GDM1 (cell line): ENCODE measurements at regions not wholly inside any gene's neighbourhood (a gene's known extent, or its start where the extent isn't known, plus 50 kb on each side); places are given as distances from the start of the nearest gene placed in this dataset.

ENCODE experiments used
- DNase-seq: peaks from one replicate; lab custom pipeline; 2025; lab: John Stamatoyannopoulos, UW

DNA sequence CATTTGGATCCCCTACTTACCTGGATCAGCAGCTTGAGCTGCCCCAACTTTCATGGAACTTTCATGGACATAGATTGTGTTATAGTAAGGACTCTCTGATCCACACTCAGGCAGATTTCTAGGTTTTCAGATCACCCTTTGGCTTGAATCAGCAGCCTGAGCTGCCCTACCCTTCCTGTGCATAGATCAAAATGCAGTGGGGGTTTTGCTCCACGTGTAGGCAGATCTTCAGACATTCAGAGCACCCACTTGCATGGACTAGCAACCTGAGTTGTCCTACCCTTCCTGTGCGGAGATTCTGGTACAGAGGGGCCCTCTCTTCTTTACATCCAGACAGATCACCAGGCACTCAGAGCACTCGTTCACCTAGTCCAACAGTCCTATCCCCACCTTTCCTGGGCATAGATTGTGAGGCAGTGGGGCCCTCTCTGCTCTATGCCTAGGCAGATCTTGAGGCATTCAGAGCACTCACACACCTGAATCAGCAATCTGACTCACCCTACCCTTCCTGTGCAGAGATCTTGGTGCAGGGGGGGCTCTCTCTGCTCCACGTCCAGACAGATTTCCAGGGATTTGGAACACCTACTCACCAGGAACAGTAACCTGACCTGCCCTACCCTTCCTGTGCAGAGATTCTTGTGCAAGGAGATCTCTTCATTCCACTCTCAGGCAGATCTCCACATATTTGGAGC is 705.2 kb upstream of the NRSN1 start:
- no peak for DNase-seq

DNA sequence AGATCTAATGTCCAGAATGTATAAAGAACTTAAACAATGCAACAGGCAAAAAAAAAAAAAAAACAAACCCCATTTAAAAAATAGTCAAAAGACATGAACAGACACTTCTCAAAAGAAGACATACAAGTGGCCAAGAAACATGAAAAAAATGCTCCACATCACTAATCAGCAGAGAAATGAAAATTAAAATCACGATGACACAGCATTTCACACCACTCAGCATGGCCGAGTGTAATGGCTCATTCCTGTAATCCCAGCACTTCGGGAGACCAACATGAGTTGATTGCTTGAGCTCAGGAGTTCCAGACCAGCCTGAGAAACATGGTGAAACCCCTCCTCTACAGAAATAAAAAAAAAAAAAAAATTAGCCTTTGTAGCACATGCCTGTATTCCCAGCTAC is 701.4 kb upstream of the NRSN1 start:
- no peak for DNase-seq

DNA sequence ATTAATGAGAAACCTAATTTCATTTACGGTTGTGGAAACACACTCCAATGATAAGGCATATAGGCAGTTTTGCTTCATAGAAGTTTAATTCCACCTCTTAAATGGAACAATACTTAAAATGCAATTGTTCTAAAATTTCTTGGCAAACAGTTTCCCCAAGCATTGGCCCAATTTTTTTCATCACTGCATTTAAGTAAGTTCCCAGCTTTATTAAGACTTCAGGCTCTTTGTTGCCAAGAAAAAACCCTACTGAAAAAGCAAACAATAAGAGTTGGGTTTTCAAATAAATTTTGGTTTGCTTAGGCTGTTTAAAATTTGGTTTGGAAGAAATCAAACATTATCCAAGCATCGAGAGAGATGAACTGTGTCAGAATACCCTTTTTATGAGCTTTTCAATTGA is 690.9 kb upstream of the NRSN1 start:
- no peak for DNase-seq

DNA sequence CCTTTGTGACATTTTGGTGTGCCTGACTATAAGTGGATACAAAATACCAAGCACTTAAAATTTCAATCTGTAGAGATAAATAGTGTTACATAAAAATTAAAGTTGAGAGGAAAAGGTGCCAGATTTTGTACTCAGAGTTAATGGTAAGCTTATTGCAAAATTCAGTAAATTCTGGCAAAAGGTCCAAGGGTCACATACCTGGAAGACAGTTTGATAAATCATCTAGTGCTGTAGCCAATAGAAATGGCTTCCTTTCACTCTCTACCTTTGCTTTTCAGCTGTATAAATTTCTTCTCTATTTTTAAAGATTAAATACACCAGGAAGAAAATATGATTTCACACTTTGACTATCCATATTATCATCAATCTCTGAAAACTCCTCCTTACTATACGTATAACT is 690.2 kb upstream of the NRSN1 start:
- DNase-seq = no peak

DNA sequence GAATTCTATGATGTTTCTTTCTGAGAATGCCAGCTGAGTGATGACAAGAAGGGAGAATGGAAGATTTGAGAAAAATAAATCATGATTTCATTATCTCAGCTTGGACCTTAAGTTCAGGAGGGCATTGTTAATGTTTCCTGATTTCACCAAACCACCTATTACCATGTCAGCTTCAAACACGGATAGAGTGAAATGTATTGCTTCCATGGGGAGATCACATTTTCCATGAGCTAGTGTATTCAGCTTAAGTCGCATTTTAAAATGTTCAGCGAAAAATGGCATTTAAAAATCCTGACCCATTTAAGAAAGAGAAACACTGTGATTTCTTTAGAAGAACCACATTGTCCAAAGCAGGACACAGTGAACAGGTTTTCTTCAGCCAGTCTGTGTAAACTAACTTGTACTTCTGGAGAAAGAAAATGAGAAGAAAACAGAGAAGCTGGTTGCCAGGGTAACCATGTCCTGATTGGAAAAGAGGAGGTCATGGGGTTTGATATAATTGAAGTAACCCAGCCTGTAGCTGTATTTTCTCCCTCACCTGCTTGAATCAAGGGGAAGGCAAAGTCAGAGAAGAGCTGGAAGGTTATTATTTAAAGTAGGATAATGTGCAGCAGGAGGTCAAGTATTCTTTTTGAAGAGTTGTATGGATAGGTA is 684.1 kb upstream of the NRSN1 start:
- no peak for DNase-seq

DNA sequence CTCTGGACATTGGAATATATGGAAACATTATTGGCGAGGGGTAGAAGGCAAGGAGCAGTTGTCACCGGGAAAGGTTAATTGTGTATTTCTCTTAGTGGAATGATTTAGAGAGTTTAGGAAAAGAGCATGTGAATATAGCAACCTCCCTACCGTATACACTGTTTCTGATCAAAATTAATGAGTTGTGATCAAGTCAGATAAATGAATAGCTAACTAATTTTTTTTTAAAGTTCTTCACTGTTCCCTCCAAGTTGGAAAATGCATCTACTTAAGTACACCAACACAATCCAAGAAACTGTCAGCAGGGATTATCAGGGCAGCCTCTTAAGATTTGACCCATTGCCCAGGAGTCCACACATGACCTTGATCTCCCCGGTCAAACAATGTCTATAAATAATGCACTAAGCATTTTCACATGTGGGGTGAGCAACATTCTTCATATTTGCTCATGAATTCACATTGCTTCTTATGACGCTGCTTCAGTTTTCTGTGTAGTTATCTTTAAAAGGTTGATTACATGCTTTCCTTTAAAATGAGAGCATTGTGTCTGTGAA is 680.8 kb upstream of the NRSN1 start:
- no peak for DNase-seq

DNA sequence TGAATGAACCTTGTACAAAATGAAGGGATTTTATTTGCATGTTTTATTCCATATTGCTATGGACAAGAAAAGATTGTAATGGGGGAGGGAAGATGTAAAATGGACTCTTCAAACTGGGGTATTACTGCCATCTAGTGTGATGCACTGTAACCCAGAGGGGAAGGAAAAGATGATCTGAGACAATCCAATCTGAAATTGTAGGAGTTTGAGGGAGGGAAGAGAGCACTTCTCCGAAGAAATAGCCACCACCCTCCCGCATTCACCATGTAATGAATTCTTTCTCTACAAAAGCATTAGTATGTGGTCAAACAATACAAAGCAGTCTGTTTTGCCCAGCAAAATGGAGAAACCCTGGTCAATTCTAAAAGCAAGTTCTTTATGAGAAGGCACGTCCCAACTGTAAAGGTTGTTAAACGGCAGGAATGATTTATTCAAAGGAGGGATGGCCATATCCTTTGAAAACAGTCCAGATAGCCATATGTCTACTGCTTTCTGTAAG is 679.5 kb upstream of the NRSN1 start:
- no peak for DNase-seq

DNA sequence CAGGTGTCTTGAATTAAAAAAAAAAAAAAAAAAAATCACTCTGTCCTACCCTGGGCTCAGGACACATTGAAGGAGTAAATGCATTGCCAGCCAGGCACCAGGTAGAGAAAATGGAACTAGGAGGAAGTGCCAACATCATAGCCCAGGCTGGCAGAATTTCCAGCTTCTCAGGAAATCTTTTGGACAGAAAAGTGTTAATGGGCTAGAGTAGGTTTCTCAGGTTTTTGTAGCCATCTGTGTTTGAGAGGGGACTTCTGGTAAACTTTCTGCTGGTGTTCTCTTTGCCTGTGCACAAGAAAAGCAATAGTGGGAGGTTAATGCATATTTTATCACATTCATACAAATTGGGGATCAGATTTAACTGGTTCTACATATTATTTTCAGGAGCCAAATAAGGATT is 678.3 kb upstream of the NRSN1 start:
- no peak for DNase-seq

DNA sequence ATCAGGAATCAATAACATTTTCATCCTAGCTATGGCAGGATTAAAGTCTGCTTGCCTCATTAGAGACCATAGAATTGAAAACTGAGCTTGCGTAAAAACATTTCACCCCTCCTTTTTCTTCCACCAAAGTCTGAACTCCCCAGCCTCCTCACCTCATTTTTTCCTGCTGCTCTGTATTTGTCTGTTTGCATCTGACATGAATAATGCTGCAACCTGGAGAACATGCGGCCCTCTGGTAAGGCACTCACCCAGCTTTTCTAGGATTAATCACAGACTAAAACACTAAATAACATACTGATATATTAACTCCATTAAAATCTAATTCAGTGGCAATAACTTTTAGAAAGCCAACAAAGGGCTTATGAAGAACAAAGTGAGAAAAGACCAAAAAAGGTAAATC is 677.7 kb upstream of the NRSN1 start:
- DNase-seq = no peak

DNA sequence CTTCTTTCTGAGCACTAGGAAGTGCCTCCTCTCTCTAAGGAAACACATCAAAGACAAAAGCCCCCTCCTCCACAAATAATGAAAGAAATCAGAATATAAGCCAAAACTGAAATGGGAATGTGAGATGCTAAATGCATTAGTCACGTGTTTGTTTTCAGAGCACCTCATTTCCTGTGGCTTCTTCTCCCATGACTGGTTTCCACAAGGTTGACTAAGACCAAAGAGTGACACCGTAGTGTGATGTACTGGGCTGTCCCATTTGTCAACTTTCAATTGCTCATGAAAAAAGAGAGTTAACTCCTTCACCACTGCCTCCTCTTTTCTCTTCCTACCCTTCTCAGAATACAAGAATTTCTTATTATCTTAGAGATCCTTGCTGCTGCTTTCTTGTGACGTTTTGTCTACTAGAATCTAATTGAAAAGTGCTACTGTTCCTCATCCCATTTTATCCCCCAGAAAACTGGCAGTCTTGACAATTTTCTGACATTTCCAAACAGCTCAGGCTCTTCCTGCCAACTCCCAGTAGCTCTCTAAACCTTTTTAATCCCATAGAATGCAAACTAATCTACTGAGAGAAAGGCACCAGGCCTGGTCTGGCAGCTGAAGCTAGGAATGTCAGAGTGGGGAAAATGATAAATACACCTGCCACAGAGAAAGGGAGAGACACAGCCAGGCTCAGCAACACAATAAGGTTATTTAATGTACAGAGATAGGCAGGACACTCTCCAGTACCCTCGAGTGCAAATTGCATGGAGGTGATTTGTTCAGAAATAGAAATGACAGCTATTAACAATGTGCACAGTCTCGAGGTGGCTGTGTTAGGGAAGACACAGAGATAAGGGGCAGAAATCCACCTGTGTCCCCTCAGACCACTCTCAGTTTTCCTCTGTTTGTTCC is 671.7 kb upstream of the NRSN1 start:
- no peak for DNase-seq

DNA sequence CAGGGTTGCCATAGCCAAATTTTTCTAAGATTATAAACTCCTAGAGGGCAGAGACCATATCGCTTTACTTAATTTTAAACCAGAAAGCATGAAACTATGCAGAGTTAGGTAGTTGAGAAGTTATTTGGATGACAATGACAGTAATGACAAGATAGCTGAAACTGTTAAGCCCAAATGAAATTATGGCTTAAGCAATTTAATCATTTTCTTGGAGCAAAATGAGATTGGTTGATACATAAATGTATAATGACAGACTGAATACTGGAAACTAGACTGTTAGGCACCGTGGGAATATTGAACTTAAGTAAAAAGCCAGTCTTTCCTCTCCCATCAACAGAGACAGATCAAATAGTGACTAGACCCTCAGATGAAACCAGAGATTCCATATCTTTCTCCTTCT is 670.3 kb upstream of the NRSN1 start:
- no peak for DNase-seq

DNA sequence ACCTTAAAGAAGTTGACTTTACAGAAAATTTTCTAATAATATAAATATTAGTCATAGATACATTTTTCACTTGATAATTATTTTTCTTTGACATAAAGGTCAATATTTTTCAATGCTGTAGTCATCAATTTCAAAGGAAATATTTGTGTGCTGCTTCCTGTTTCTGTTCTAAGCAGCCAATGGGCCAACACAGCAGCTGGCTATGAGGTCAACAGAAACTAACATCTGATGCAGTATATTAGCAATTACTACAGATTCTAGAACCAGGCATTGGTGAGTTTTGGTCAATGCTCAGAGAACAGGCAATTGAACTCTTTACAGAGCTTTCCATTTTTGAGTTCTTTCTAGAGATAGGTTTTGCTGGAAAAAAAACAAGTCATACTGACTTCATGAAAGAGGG is 669.6 kb upstream of the NRSN1 start:
- DNase-seq = no peak

DNA sequence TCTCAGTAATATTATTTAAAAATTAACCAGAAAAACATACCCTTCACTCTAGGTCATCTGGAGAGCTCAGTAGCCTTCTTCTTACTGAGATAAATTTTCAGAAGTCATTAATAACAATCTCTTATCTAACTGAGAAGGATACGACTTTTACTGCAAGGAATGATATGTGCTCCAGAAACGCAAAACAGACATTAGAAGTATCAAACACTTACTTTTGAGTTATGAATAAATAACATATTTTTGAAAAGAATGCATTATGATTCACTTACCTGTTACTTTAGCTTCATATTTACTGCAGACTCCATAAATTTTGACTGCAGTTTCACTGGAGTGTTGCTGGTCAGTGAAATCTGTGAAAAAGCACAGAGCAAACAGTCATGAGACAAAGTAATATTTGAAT is 668.7 kb upstream of the NRSN1 start:
- DNase-seq = no peak

DNA sequence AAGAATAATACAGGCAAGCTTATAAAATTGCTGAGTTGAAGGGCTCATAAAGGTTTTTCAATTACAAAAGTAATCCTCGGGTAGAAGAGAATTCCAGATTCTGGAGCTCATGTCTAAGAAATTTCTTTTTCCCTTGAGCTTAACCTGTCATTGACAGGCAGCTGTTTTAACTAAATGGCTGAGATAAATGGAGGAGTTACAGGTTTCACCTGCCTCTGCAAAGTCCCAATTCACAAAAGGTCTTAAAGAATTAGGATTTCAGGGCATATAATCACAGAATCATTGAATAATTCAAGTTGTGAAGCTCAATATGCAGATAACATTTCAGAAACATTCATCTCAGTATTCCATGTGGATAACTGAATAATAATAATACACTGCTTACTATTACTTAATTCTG is 660.1 kb upstream of the NRSN1 start:
- DNase-seq = no peak

DNA sequence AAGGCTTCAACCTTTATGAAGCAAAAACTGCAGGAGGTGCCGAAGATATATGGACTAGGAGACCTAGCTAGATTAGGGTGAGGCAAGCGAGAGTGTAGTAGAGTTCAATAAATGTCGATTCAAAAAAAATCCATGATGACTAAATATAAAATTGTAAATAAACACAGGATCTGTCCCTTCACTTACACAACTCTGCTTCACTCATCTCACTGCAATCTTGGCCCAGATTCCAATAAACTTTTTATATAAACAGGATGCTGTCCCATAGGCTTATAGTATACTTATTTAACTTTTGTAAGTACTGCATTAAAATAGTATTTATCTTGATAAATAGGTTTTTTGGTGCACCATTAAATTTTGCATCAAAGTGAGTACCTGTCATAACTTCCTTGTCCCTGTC is 648.4 kb upstream of the NRSN1 start:
- no peak for DNase-seq

DNA sequence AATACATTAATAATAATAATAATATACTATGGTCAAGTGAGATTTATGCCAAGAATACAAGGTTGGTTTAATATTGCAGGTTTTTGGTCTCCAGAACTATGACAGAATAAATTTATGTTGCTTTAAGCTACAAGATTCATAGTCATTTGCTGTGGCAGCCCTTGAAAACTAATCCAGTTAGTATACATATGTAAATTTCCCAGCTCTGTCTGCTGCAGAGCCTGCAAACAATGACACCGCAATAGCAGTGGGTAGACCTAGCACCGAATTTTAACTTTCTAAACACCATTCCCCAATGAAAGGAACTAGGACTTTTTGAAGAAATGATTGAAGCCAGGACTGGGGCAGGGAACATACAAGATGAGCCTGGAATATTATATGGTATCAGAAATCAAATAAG is 647.7 kb upstream of the NRSN1 start:
- no peak for DNase-seq

DNA sequence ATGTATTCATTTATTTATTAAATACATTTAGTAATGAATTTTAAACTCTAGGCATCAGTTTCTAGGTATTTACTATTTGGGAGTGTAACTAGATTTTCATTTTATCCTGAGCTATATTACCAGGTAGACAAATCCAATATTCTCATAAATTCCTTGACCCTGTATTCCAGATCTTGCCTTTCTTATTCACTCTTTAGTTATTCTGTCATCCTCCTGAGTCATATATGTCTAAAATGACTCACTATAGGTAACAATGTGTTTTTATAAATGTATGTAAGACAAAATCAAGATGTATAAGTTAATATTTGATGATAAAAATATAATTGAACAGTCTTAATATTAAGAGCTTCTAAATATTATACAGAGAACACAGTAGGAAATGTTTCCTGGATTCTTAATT is 642.1 kb upstream of the NRSN1 start:
- no peak for DNase-seq

DNA sequence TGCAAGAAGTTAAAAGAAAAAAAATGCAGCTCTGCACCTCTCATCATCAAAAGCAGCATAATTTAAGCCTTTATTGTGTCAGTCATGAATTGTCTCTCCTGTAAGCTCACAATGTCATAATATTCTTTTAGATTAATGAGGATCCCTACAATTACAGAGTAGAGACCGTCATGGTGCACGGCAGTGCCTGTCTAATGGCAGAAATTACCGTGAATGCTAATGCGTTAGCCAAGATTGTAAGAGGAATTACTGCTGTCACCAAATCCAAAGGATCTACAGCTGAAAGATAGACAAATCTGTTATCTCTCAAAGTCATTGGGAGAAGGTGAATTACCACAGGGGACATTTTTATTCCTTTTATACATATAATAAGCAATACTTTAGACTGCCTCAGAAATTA is 631.6 kb upstream of the NRSN1 start:
- no peak for DNase-seq

DNA sequence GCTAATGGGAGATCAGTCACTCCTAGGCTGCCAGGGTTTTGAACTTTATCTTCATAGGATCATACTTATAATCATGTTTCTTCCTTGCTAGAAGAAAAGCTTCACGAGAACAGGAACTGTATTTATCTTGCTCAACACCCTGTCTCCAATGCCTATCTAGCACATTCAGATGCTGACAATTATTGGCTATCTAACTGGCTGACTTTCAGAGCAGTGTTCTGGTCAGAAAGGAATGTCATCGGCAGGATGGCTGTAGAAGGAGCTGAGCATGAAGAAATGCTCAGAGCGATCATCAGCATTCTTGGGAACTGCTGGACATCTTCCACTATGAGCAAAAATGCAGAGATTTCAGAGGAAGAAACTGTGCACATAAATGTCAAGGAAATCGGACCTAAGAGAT is 628.0 kb upstream of the NRSN1 start:
- no peak for DNase-seq

DNA sequence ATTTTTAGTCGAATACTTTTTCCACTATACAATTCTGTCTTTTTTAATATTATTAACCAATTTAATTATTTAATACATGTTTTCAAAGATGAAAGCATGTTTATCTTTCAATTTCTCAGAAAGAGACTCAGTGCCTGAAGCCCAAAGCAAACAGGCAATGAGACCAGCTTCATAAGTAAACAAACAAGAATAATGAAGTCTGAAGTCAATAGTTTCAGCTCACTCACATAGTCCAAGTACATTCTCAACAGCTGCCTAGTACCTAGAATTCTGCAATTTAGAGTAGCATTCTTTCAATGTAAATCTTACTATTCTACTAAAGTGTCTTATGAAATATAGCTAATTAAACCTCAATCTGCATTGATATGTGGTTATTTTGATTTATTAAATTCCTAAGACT is 626.5 kb upstream of the NRSN1 start:
- DNase-seq = no peak

DNA sequence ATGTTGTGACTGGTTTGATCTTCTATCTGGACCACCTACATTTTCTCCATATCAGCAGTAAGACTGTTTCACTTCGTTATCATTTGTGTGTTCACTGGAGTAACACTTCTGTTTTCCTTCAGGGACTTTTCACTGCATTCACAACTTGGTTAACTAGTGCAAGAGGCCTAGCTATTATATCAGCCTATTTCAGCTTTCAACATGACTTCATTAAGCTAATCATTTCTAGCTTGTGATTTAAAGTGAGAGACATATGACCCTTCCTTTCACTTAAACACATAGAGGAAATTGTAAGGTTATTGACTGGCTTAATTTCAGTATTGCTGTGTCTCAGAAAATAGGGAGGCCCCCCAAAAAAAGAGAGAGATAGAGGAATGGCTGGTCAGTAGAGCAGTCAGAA is 622.8 kb upstream of the NRSN1 start:
- no peak for DNase-seq

DNA sequence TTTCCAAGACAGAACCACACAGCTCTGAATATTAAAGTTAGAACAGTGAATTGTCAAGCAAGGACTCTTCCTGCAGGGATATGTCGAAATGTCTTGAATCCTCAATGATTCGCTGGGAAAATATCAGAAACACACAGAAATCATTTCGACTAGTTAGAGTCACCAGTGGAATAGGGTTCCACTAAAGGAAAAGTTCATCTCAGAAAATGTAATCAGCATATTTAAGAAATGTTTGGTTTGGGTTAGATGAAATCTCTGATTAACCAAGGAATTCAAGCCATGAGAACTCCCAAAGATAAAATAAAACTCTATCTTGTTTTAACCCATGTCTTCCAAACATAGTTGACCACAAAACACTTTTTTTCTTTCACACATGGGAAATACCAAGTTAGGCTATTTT is 621.0 kb upstream of the NRSN1 start:
- DNase-seq = no peak
